AG10803 (cell line): ENCODE measurements at regions not wholly inside any gene's neighbourhood (a gene's known extent, or its start where the extent isn't known, plus 50 kb on each side); places are given as distances from the start of the nearest gene placed in this dataset.

Experiments used
- DNase-seq: peaks from one replicate; pipeline ENCODE4 v3.0.0; 2010; ENCODE audit warnings: low read depth
- H3K4me3 ChIP-seq: 2 replicates; pipeline ENCODE4 v1.5.1; 2011; ENCODE audit warnings: mild to moderate bottlenecking, low read length, control low read depth
- TF ChIP-seq, protein P1 (sequence below): conservative IDR thresholded peaks from 2 replicates; pipeline ENCODE4 v1.5.1; 2011; ENCODE audit warnings: mild to moderate bottlenecking, low read length, control low read depth, inconsistent platforms

DNA sequence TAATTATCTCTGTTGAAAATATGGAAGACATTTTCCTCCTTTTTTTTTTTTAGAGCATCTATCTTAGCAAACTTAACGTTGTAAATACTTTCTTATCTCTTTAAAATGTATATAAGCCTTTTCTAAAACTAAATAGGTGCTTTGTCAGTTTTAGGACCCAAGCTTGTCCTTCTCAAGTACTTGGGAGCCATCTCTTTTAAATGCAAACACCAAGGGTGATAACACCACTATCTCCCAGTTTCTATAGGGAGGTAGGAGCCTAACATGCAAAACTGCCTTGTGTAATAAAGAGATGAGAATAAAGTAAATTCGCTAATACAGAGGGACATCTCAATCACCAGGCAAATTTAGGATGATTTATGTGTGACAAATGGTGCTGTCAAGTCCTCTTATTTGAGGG lies 157.0 kb upstream of the FAM83B start:
- TF ChIP-seq, protein P1, sequence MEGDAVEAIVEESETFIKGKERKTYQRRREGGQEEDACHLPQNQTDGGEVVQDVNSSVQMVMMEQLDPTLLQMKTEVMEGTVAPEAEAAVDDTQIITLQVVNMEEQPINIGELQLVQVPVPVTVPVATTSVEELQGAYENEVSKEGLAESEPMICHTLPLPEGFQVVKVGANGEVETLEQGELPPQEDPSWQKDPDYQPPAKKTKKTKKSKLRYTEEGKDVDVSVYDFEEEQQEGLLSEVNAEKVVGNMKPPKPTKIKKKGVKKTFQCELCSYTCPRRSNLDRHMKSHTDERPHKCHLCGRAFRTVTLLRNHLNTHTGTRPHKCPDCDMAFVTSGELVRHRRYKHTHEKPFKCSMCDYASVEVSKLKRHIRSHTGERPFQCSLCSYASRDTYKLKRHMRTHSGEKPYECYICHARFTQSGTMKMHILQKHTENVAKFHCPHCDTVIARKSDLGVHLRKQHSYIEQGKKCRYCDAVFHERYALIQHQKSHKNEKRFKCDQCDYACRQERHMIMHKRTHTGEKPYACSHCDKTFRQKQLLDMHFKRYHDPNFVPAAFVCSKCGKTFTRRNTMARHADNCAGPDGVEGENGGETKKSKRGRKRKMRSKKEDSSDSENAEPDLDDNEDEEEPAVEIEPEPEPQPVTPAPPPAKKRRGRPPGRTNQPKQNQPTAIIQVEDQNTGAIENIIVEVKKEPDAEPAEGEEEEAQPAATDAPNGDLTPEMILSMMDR = no peak
- H3K4me3 ChIP-seq = no peak overlapping the region
- DNase-seq = no peak

- TF ChIP-seq, protein P1 = no peak
- no peak for DNase-seq
- no peak overlapping the region for H3K4me3 ChIP-seq
Measured at GRCh38 chr6:54690596-54690995, 156.0 kb upstream of the FAM83B start.

- no peak for DNase-seq
- TF ChIP-seq, protein P1 = no peak
- H3K4me3 ChIP-seq = no peak overlapping the region
Measured at GRCh38 chr6:54694928-54695532, 151.5 kb upstream of the FAM83B start.

DNA sequence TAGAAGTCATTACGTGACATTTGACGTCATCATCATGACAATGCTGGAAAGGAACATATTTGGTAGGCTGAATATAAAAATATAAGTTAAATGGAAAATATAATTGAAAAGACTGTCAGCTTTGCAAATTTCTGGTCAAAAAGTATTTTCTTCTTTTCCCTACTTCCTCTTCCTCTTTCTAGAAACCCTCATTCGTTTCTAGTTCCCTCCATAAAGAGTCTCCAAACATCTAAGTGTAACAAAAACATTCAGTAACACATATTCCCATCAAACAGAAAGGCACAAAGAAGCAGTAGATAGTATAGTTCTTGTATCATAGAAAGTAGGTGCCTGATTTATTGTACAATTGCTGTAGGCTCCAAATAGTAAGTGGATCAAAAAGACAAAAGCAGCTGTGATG lies 150.8 kb upstream of the FAM83B start:
- TF ChIP-seq, protein P1 = no peak
- no peak for DNase-seq
- H3K4me3 ChIP-seq = no peak overlapping the region

DNA sequence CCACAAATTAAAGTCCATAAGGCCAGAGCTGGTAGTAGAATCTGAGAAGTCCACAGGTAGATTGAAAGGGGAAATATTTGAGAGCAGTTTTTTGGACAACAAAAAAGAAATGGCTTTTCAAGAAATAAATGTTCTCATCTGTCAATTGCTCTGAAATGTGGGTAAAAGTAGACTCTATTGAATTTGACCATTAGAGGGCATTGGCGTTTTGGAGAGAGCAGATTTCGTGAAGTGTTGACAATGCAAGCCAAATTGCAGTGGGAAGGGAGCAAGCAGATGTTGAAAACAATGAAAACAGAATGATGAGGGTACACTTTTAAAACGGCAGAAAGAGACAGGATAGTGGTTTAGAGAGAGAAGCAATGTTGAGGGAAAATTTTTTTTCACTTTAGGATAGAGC lies 149.1 kb upstream of the FAM83B start:
- TF ChIP-seq, protein P1 = peak; percentile 64
- peak; percentile 50 for DNase-seq
- H3K4me3 ChIP-seq = no peak overlapping the region

GRCh38 chr6:54698974-54699373 lies 147.6 kb upstream of the FAM83B start:
- TF ChIP-seq, protein P1 = no peak
- no peak for DNase-seq

GRCh38 chr6:54700158-54700557 lies 146.4 kb upstream of the FAM83B start:
- DNase-seq = no peak
- TF ChIP-seq, protein P1 = no peak
- no peak overlapping the region for H3K4me3 ChIP-seq

More at GRCh38 chr6:54698974-54699373, 147.6 kb upstream of the FAM83B start:
- no peak overlapping the region for H3K4me3 ChIP-seq
